GM21447 (cell line): ENCODE measurements at regions not wholly inside any gene's neighbourhood (a gene's known extent, or its start where the extent isn't known, plus 50 kb on each side); places are given as distances from the start of the nearest gene placed in this dataset.
"Not testable (repeated sequence)": the region's sequence is repeated elsewhere in the genome, so short reads cannot be mapped to it uniquely, and the experiment has no call there.

ENCODE experiments used
- ATAC-seq: cut with Tn5 transposase; IDR thresholded peaks from one replicate; pipeline ENCODE4 v1.9.1; 2021; ENCODE audit not compliant: unreplicated experiment

DNA sequence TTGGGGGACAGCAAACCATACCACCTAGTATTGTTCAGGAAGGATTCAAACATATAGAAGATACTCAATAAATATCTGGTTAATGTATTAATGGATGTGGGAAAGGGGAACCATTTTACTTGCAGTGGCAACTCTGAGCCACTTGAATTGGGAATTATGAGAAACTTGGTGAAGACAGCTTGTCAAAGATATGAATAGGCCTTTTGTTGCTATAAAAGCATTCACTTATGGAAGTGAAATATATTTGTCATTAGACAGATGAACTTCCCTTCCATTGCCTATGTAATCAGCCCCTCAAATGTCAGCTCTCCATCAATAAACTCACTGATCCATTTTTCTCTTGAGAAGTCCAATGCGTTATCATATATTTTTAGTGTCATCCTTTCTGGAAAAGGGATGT, 56.1 kb downstream of the GPR85 start:
- ATAC-seq = no peak

DNA sequence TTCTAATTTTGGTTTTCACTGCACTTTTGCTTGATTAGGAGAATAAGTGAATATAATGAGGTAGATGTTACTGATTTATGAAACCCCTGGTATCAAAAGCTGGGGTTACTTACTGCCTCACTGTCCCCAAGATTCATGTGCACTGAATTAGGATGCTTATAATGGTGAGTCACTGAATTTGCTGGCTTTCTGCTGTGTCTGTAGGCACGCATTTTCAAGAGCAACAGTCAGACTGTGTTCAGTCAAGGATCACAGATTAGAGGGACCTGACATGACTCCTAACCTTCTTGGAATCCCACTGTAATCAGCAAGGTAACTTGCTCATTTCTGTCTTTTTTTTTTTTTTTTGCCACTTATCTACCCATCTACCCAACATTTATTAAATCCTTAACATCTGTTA, 59.7 kb downstream of the GPR85 start:
- ATAC-seq = no peak

- ATAC-seq = not testable (repeated sequence)
Observed at GRCh38 chr7:113017144-113017857, 69.3 kb downstream of the GPR85 start.

- ATAC-seq = no peak
Observed at GRCh38 chr7:113015034-113015645, 71.5 kb downstream of the GPR85 start.

GRCh38 chr7:113013761-113014449, 72.7 kb downstream of the GPR85 start:
- ATAC-seq = no peak

DNA sequence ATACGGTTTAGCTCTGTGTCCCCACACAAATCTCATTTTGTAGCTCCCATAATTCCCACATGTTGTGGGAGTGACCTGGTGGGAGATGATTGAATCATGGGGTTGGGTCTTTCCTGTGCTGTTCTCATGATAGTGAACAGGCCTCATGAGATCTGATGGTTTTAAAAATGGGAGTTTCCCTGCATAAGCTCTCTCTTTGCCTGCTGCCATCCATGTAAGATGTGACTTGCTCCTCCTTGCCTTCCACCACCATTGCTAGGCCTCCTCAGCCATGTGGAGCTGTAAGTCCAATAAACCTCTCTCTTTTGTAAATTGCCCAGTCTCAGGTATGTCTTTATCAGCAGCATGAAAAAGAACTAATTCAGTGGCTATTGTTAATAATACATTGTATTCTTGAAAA, 73.8 kb downstream of the GPR85 start:
- not testable (repeated sequence) for ATAC-seq

DNA sequence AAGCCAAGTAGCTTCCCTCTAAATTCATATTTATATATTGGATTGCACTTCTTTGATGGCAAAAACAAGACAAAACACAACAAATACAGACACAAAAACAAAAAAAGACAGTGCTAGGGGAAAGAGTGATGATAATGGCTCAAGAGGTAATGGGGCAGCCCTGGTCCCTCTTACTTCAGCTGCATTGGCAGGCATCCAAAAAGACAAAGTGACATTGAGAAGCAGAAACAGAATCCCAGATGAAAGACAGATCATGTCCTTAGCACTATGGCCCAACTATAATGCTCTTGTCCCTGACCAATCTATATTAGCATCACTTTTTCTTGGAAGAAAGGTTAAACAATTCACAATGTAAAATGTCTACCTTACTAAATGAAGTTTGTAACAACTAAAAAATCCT, 76.2 kb downstream of the GPR85 start:
- ATAC-seq = no peak

GRCh38 chr7:113008755-113009154, 77.9 kb downstream of the GPR85 start:
- ATAC-seq = no peak

GRCh38 chr7:113004726-113005454, 81.7 kb downstream of the GPR85 start:
- no peak for ATAC-seq

- no peak for ATAC-seq
Observed at GRCh38 chr7:113000316-113001020, 86.2 kb downstream of the GPR85 start.

GRCh38 chr7:112997831-112998230, 88.8 kb downstream of the GPR85 start:
- ATAC-seq = no peak

DNA sequence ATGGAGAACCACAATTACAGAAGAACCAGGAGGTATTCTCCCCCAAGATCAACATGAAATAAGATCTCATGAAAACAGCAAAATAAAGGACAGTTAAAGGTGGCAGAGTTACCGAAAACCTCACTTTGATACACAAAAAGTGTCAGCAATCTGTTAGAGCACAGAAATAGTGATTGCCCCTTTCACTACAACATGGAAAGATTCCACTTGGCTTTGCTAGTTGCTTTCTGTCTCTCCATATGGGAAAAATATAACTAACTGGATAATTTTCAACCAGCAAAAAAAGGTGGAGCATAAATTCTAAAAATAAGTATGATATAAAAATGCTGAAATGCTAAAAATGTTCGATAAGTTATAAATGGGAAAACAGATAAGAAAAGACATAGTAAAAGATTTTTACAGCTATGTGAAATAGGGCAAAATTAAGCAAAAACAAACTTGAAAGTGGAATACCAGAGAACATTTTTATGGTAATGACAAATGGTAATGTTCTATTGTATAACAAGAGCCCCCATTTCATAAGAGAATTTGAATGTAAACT, 90.2 kb downstream of the GPR85 start:
- no peak for ATAC-seq

DNA sequence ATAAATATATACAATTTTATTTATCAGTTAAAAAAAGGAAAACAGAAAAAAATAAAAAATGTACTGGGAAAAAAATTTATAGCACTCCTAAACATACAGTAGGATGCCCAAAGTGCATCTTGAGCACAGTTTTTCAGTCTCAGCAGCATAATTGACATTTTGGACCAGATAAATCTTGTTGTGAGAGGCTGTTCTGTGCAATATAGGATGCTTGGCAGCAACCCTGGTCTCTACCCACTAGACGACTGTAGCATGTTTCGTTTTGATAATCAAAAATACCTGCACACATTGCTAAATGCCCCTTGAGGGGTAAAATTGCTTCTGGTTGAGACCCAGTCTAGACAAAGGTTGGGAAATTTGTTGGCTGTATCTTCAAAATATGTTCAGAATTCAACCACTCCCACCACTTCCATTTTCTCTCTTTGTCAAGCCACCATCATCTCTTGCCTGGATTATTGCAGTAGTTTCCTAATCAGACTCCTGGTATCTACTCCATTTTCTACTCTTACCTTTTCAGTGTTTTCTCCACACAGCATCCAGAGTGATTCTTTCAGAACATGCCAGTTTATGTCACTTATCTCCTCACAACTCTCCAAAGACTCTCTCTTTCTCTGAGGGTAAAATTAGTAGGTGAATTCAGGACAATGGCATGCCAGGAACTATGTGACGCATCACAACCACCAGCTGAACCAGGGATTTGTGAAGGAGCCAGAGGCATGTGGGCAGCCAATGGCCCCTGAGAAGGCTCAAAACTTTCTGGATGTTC, 91.4 kb downstream of the GPR85 start:
- ATAC-seq = no peak

DNA sequence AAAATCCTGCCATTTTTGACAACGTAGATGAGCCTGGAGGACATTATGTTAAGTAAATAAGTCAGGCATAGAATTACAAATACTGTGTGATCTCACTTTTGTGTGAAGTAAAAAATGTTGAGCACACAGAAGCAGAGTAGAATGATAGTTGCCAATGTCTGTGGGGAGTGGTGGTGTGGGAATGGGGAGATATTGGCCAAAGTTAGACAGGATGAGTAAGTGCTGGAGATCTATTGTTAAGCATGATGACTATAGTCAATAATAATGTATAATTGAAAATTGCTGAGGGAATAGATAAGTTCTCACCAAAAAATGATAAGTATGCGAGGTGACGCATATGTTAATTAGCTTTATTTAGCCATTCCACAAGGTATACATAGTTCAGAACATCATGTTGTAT, 92.0 kb downstream of the GPR85 start:
- ATAC-seq = no peak

DNA sequence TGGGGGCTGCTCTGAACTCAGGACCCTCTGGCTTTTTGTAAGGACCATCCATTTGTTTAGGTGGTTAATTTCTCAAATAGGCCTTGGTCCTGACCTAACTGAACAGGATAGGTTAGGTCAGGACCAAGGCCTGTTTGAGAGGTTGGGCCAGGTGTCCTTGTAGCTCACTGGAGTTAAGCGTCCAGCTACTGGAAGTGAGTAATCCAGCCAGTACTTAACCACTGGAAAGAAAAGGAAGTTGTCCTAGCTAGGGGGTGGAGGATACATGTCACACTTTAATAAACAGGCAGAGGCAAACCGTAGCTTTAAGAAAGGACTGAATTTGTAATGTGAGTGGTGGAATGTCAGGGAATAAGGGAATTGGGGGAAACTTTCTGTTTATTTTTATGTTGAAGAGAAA, 96.0 kb downstream of the GPR85 start:
- ATAC-seq = no peak

GRCh38 chr7:112989531-112989930, 97.1 kb downstream of the GPR85 start:
- no peak for ATAC-seq

GRCh38 chr7:112987171-112987570, 99.5 kb downstream of the GPR85 start:
- ATAC-seq = no peak

GRCh38 chr7:112986256-112987031, 100.2 kb downstream of the GPR85 start:
- no peak for ATAC-seq

DNA sequence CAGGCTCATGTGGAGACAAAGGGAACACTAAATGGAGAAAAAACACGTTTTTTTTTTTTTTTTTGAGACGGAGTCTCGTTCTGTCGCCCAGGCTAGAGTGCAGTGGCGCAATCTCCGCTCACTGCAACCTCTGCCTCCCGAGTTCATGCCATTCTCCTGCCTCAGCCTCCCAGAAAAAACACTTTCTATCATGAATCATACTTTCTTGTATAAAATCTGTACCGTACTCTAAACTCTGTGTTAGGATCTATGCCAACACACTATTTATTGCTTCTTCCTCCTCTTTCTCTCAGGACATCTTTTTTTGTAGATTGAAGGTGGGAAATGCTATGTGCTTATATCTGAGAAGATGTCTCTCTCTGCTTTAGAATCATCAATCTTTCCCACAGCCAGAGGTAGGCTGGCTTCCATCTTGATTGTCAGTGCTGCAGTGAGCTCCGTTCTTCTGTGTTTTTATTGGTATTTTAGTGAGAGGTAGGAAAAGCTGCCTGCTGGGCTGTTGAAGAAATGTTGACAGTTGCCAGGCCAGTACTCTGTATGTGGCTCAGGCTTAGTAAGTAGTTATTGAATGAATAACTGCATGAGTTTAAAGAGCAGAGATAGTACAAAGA, 101.1 kb downstream of the GPR85 start:
- no peak for ATAC-seq
